DMS114 treated with DMSO at 0.1 percent for 48 hours (cell line): ENCODE measurements at regions not wholly inside any gene's neighbourhood (a gene's known extent, or its start where the extent isn't known, plus 50 kb on each side); places are given as distances from the start of the nearest gene placed in this dataset.

Source experiments
- DNase-seq: peaks from one replicate; lab custom pipeline; 2025; ENCODE audit not compliant: unreplicated experiment; lab: John Stamatoyannopoulos, UW

DNA sequence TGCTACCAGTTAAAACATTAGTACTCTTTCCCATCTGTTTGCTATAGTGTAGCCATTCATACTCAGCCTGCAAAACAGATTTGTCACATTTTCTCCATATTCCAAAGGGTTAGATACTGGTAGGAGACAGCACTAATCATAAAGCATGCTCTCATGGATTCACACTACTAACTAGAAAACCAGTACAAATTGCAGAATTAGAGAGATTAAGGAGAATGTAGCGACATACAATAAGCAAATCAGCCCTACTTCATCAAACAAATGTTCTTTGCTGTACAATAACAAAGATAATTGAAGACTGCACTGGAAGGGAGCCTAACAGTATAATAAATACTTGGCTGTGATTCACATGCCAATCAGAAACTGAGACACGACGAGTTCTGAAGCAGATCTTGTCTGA, 368.0 kb upstream of the PRMT6 start:
- DNase-seq = no peak

DNA sequence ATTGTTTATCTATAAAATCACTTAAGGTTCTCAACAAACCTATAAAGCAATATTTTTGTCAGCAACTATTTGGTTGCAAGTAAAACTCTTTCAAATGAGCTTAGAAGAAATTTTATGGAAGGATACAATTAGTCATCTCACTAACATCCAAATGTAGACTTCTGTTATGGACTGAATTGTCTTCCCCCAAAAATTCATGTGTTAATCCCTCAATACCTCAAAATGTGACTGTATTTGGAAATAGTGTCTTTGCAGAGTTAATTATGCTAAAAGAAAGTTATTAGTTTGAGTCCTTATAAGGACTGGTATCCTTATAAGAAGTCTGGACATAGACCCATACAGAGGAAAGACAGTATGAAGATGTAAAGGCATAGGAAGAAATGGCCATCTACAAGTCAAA, 357.8 kb upstream of the PRMT6 start:
- no peak for DNase-seq

DNA sequence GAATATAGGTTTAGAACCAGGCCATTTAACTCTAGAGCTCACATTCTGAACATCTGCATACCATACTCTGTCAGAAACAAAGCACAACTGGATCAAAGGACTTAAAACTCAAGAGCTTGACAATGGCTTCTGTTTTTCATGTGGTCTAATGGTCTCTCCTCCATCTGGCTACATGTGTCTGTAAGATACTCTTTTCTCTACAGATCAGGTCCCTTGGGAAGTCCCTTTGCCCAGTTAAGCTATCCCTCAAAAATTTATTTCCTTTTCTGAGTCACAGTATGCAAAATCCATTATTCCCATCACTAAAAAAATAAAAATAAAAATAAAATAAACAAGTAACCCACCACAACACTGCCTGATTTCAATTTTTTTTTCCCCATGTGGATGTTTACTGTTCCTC, 357.0 kb upstream of the PRMT6 start:
- no peak for DNase-seq

DNA sequence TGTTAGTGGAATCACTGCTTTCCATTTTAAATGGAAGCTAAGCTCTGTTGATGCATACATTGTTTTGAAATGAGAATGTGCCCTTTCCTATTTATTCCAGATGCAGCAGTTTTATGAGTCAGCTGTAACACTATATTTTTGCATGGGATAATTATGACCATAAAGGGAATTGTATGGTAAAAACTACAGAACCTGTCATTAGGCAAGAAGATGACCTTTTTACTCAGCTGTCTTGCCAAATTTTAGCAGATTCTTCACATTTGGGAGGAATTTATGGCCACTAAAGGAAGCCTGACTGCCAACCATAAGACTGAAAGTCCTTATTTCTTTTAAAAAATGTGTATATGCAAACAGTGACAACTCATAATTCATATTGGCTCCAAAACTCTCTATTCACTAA, 356.3 kb upstream of the PRMT6 start:
- DNase-seq = no peak

DNA sequence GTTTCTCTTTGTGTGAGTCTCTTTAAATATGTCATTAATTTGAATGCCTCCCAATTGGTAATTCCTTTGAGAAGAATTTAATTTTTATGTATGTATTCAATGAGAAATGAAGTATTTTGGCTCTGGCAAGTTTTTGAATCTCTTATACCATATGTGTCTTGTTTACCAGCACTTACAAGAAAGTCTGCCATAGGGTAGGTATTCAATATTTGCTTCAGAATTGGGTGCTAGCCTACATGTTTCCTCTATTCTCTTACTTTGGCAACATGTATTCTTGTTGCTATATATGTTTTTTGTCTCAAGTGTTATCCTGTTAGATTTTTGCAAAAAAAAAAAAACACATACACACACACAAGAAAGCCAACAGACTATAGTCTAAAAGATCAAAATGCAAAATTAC, 350.5 kb upstream of the PRMT6 start:
- DNase-seq = no peak

DNA sequence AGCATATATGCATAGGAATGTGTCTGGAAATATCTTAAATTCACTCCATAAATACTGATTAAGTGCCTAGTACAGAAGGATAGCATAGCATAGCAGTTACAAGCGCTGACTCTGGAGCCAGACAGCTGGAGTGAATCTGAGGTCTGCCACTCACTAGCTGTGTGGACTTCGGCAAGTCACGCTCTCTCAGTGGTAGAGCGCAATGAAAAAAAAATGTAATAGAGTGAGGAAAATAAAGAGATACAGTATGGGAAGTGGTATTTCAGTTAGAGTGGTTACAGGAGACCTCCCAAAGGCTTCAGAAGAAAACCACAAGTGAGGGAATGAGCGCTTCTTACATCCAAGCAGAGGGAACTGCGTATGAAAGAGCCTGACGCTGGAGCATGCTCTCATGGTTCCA, 338.9 kb upstream of the PRMT6 start:
- no peak for DNase-seq

DNA sequence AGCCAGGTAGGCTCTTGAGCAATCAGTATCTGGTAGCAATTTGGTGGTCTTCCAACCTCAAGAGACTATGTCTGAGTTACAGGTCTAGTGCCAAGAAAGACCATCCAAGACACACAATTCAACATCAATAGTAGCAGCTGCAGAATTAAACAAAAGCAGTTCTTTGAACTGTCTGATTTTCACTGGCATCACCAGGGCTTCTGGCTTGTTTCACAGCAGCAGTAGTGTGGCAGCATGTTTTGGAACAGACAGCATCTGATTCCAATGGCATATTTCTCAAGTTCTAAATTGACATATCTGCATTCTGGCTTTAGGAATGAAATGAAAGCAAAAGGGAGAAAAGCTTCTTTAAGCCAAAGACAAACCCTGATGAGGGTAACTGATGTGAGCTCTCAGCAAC, 334.7 kb upstream of the PRMT6 start:
- no peak for DNase-seq

DNA sequence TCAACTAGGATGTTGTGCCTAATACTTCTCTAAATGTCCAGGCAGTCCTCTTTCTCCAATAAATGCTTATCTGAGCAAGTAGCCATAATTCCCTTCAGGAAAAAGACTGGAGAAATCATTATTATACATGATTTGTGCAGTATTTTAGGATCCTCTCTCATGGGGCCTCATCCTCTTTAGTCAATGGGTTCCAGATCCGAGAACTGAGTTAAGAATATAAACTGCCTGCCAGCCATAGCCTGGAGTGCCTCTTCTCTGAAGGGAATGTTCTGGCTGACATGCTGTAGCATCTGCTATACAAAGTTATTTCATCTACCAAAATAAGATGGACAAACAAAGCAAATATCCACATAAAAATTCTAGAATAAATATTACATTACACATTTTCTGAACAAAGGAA, 334.0 kb upstream of the PRMT6 start:
- DNase-seq = no peak

DNA sequence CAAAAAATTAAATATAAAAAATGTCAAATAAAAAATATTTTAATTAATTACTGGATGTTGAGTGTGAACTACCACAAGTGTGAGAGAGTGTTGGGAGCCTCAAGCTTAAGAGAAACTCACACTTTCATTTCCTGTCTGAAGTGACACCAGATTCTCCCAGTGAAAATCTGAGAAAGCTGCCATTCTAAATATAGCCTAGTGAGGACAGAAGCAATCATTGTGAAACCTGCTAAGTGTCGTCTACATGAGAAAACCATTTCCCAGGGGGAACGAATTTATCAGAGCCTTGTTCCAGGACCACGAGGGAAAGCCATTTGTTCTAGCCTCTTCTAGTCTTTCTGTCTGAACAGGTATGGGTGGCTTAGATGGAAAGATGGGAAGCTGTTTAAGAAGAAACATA, 329.3 kb upstream of the PRMT6 start:
- DNase-seq = no peak

DNA sequence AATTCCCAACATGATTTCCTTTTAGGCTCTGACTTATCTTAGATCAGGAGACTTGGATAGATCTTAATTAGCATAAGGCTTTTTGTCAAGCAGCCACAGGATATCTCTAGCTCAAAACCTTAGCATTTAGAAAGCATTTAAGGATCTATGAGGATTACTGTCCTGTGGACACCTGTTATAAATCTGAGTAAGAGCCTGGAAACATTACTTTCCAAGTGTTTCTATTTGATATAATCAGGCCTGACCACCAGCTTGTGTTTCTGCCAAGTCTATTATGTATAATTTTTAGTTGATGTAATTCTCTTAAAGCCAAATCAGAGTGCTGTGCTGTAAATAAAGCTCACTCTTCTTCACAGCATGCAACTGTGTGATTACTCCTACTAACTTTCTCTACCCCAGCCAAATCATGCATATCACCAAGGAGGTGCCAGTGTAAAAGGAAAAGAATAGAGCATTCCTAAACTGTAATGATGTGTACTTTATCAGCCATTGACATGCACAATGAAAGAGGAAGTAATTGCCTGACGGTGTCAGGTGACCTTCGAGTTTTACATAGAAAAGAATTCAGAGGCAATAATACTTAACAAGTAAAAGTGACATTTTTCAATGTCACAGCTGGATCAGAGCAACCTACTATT, 309.9 kb upstream of the PRMT6 start:
- DNase-seq = no peak

DNA sequence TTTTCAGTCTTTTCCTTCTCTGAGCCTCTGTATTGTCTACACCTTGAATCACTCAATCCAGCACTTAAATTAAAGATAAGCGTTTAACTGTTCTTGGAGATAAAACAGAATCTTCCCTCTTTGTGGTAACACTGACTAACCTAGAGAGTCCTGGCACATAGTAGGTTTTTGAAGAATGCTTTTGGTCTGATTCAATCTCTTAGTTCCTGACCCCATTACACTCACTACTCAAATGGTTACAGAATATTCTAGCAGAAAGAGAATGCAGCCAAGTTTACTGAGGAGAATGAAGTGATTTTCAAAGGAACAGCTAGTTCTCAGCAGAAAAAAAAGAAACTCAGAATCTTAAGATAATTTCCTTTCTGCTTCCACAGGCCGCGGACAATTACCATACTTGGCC, 309.2 kb upstream of the PRMT6 start:
- DNase-seq = no peak

DNA sequence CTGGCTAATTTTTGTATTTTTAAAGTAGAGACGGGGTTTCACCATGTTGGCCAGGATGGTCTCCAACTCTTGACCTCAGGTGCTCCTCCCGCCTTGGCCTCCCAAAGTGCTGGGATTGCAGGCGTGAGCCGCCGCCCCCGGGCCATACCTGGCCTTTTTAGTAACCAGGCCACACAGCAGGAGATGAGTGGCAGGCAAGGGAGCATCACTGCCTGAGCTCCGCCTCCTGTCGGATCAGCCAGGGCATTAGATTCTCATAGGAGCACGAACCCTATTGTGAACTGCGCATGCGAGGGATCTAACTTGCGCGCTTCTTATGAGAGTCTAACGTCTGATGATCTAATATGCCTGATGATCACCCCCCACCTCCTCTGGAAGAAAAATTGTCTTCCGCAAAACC, 308.7 kb upstream of the PRMT6 start:
- DNase-seq = no peak

DNA sequence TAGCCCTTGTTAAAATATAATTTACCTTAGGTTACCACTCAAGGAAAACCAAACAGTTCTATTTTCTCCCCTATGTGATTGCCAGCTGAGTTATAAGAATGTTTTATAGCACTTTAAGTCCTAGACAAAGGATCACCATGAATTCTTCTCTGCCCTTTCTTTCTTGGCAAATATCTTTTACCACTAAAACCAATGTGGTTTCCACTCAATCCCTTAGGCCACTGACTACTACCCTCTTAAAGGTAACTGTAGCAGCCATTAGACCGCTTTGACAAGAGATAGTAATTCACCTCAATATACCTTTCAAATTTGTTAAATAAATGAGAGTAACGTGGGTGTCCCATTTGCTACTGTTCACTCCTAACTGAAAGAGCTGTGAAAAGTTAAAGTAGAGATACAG, 307.9 kb upstream of the PRMT6 start:
- DNase-seq = no peak

DNA sequence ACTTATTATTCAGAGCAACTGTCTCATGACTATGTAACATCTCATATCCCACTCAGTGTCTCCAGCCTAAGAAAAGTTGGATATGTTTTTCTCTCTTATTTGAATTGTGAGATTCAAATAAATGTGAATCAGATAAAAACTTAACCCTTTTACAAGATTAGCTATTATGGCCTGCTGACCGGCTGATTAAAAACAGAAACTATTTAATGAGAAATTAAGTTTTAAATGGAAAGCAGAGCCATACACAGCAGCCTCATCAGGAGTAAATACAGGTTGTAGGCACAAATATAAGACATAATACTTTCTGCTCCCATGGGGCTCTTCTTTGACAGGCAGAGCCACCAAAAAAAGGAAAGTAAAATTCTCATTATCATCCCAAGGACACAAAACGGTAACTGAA, 307.0 kb upstream of the PRMT6 start:
- no peak for DNase-seq

DNA sequence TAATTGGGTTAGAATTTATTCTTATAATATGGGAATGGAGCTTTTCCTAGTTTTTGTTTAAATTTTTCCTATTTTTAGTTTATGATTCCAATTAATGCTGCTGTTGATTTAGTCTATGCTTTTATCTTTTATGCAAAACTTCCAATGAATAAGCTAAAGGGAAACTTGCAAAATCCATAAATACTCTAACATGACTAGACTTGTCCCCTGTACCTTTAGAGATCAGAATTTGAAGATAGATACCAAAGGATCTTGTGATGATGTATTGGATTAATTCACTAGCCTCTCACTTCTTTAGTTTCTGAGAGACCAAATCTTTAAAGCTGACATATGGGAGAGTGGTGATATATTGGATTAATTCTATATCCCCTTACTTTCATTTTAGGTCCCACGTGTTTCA, 306.6 kb upstream of the PRMT6 start:
- no peak for DNase-seq

DNA sequence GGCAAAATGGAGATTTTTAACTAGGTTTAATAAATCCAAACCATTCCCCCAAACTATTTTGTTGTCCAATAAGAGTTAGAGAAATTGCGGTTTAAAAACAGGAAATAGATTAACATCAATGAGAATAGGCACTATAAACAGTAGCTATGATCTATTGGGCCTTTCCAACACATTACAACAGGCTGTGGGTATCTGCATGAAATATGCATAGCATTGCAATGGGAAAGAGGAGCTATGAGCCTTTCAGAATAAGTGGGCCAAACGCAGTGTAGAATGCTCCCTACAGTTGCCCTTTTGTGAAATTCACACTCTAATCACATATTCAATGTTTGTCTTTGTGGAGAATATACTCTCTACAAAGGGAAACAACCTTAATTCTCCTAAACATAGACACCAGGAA, 305.5 kb upstream of the PRMT6 start:
- DNase-seq = no peak

DNA sequence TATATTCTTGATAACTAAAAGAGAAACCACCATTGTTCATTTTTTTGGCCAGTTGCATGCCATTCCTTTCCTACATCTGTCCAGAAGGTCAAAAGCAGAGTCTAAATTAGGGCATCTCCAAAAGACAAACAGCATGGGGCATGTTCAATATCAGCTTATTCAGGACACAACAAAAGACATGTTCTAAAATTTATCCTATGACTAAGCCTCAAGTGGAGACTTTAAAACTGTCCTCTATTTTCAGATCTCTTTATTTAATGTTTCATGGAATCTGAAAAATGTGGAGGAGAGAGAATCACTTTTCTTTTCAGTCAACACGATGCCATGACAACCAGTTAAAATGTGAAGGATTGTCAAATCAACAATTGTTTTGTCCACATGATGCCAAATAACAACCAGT, 303.4 kb upstream of the PRMT6 start:
- DNase-seq = no peak

DNA sequence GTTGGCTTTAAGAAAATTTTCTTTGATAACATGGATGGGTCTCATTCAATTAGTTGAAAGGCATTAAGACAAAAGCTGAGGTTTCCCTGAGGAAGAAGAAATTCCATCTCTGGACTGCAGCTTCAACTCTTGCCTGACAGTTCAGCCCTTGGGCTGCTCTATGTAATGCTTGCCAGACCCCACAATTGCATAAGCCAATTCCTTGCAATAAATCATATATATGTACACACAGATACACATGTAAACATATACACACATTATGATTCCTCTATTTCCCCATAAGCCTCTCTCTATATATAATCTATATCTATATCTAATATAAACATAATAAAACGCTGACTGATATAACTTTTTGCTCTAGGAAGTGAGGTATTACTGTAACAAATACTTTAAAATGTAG, 301.5 kb upstream of the PRMT6 start:
- no peak for DNase-seq

DNA sequence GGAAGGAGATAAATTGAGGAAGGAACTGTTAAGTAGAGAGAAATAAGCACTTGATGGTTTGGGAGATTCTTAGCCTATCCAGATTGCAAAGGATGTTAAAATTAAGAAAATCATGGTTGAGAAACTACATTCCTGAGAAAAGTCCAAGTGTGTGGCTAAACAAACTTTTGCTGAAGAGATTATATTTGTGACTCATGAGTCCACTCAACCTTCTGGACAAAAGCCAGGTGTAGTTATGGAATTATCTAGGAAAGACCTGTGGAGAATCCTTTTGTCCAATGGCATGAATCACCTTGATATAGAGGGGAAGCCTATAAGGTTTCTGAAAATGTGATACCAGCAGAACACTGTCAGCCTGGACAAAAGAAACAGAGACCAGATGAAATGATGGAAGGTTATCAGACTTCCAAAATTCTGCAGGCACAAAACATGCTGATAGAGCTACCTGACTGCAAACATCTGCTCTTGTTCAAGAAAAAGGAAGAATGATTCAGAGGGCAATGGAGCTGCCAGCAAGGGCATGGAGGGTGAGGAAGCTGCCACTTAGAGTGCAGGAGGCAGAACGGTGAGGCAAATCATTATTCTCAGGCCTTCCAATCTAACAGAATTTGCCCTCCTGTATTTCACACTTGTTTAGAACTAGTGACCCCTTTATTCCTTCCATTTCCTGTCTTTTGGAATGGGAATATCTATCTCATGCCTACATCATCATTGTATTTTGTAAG, 300.6 kb upstream of the PRMT6 start:
- DNase-seq = no peak

DNA sequence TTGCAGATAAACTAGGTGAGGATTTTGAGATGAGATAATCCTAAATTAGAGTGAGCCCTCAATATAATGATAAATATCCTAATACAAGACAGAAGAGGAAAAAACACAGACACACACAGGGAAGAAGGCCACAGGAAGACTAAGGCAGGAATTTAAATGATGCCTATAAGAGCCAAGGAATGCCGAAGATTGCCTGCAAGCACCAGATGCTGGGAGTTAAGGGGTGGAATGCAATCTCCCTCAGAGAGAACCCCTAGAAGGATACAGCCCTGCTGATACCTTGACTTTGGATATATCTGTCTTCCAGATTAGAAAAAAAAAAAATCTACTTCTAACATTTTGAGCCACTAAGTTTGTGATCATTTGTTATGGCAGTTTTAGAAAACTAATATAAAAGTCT, 299.7 kb upstream of the PRMT6 start:
- no peak for DNase-seq

DNA sequence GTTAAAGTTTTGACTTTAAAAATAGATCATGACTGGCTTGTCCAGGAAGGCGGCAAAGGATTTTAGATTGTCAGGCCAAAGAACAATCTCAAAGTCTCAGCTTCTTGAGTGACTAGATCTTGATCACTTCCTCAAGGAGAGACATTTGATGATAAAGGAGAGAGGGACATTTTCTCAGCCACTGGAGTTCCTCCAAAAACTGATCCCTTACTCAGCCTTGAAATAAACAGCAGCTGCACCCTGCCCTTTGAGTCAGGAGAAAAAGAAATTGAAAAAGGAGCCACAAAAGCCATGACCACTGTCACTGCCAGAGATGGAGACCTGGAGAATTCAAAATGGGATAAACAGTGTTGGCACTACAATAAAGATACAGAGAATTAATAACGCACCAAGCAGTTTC, 288.4 kb upstream of the PRMT6 start:
- DNase-seq = no peak

DNA sequence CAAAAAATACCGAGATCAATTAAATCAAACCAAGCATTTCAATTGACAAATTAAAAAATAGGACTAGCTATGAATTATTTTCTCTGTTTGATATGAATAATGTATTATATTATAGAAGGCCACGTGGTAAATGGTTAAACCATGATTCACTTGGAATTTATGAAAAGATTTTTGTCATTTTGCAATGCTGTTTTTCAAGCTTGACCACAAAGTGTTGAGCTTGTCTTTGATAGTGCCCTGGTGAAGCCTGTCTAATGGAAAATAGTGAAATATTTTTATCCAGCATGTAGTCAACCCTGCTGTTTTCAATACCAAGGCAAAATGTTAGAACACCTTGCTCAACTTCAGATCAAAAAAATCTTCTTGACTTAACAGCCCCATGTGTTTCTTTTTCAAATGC, 288.0 kb upstream of the PRMT6 start:
- DNase-seq = no peak

DNA sequence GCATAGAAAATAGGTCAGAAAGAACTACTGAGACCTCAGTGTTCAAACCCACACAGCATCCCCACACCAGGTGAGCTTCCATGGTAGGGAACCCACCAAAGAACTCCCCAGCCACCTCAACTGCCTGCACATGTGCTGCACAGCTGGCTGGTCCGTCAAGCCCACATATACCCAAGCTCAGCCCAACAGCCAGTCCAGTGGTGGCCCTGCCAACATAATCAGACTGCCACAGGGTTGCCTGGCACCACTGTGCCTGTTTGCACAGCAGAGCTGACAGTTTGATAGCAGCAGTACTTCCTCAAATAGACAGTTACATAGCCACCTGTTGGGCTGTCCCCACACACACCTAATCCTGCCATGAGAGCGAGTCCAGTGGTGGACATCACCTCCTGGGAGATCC, 283.3 kb upstream of the PRMT6 start:
- DNase-seq = no peak
